Fibroblast of villous mesenchyme (primary cell): ENCODE measurements at regions not wholly inside any gene's neighbourhood (a gene's known extent, or its start where the extent isn't known, plus 50 kb on each side); places are given as distances from the start of the nearest gene placed in this dataset.

Experiments
- DNase-seq: peaks from one replicate; pipeline ENCODE4 v3.0.0-alpha.2; 2010; ENCODE audit warnings: low read depth
- H3K4me3 ChIP-seq: 2 replicates; pipeline ENCODE4 v1.5.1; 2011; ENCODE audit warnings: low read depth, mild to moderate bottlenecking, low read length
- CTCF ChIP-seq: IDR thresholded peaks from 2 replicates; pipeline ENCODE4 v1.5.1; 2012; ENCODE audit warnings: low read depth, mild to moderate bottlenecking, low read length; ENCODE audit not compliant: insufficient read depth

DNA sequence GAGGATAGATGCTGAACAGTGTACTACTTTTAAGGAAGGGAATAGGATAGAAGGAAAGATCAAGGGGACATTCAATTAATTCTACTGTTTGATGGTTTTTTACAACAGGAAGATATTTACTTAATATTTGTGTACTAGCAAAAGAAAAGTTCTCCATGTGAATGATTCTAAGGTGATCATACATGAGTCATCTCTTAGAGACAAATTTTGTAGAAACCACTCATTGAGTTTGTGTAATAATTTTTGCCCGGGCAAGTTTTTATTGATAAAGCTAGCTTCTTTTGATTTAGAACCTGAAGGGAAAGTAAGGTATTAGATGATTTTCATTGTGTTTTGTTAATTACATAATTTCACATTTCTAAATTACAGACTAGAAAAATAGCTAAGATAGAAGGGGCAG, 172.8 kb upstream of the PSMD7 start:
- no peak overlapping the region for H3K4me3 ChIP-seq
- DNase-seq = no peak
- no peak for TF ChIP-seq CTCF

- DNase-seq = no peak
- no peak overlapping the region for H3K4me3 ChIP-seq
- no peak for TF ChIP-seq CTCF
Measured at GRCh38 chr16:74123195-74123594, 173.4 kb upstream of the PSMD7 start.

DNA sequence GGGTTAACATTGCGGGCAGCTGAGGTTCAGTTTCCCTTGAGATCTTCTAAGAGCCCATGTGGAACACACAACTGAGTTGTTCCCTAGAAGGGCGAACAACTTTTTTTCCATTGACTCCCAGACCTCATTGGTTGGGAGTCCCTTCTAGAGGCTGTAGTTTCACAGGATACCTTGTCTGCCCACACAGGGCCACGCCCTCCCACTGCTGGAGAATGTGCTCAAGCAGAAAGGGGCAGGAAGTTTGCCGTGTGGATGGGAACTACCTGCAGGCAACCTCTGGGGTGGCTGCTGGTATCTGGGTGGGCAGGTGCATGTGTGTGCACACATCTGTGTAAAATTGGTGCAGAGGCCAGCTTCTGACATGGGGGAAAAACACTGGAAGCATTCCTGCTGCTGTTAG, 178.8 kb upstream of the PSMD7 start:
- TF ChIP-seq CTCF = no peak
- no peak overlapping the region for H3K4me3 ChIP-seq
- DNase-seq = no peak

- no peak for DNase-seq
- no peak overlapping the region for H3K4me3 ChIP-seq
- no peak for TF ChIP-seq CTCF
Measured at GRCh38 chr16:74113545-74113944, 183.1 kb upstream of the PSMD7 start.

- DNase-seq = no peak
- TF ChIP-seq CTCF = no peak
- H3K4me3 ChIP-seq = no peak overlapping the region
Measured at GRCh38 chr16:74111456-74111982, 185.1 kb upstream of the PSMD7 start.

DNA sequence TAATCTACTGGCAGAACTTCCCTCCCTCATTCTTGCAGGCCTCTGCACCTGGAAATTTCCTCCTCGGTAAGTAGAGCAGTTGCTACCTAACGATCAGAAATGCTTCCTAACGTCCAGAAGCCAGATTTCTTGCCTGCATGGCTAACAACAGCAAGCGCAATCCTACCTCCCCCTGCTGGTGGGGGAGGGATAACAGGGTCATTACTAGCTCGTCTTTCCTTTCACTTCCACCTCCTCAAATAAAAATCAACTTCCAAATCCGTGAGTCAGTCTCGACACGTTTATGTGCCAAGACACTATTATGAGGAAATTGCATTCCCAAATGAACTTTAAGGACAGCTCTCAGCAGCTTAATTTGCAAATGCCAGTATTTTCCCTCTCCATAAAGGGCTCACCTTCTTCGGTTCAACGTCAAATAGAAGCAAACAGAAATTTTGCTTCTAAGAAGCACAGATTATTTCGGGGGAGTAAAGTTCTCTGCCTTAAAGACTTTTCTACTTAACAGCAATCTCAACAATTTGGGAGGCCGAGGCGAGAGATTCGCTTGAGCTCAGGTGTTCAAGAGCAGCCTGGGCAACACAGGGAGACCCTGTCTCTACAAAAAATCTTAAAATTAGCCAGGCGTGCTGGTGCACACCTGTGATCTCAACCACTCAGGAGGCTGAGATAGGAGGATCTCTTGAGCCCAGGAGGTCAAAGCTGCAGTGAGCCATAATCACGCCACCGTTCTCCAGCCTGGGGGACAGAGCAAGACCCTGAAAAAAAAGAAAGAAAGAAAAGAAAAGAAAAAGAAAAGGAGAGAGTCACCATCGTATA, 188.6 kb upstream of the PSMD7 start:
- DNase-seq = peak; percentile 20
- peak; percentile 53 for TF ChIP-seq CTCF
- no peak overlapping the region for H3K4me3 ChIP-seq
